ENCODE measurements at regions not wholly inside any gene's neighbourhood (a gene's known extent, or its start where the extent isn't known, plus 50 kb on each side); places are given as distances from the start of the nearest gene placed in this dataset.

DNA sequence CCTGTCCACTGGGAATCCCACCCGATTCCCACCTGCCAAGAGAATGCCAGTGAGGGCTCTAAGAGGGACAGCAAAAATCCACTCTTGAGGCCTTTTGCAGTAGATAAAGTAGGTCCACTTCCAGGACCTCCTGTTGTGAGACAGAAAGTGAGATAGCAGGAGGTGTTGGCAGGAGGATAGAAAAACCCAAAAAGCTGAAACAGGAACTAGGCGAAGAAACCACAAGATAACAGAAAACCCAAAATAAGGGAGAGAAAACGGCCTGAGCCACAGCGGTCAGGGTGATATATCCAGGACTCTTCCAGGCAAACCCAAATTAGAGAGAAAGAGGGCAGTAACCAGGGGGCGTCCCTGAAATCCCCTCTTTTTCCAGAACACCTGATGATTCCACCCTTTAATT is 79.7 kb upstream of the LINC01488 start:
- no peaks in the 10 kb centered on the region for H4K20me1 ChIP-seq (ENCODE audit: insufficient read depth)
- RAD21 ChIA-PET (ENCODE audit: low non-redundant PET in 1 of 2, low total read pairs in 2 of 2, uncharacterized antibody in 2 of 2, unreplicated experiment in 2 of 2), result no interaction called here
- no peaks in the 10 kb centered on the region for H3K9me2 ChIP-seq (ENCODE audit: insufficient read depth)
- no peak overlapping the region for H3K27ac ChIP-seq (ENCODE audit: low read depth, low read length)
- H3K4me1 ChIP-seq (ENCODE audit: control insufficient read depth in 1 of 2, insufficient read depth in 2 of 2, low read length in 2 of 2), result peaks cover 0 to 12% of the 10 kb centered on the region in 2 experiments; a peak in 1 of 4 replicates
- H3K4me3 ChIP-seq (replicated peaks in 1 of 2; ENCODE audit: low read depth in 1 of 2, low read length in 2 of 2), result no peak overlapping the region
- no peaks in the 10 kb centered on the region; a peak in 1 of 4 replicates for H3K9me3 ChIP-seq (ENCODE audit: control insufficient read depth in 1 of 2, insufficient read depth in 1 of 2, low read depth in 1 of 2, low read length in 2 of 2)
- TF ChIP-seq ZNF274 (IDR thresholded peaks at IDR 0.05; ENCODE audit: low read depth, low read length) (no peak), YY1 (IDR thresholded peaks at IDR 0.05; ENCODE audit: extremely low read depth, insufficient replicate concordance, low read depth, low read length) (no peak), REST (IDR thresholded peaks at IDR 0.05; ENCODE audit: low read depth) (no peak), POLR2AphosphoS5 (IDR thresholded peaks at IDR 0.05; ENCODE audit: low read depth, low read length) (no peak), RAD21 (IDR thresholded peaks at IDR 0.05; ENCODE audit: low read depth) (no peak), SIN3A (IDR thresholded peaks at IDR 0.05; ENCODE audit: low read depth) (no peak), CEBPB (IDR thresholded peaks at IDR 0.05; ENCODE audit: low read depth) (no peak), CBX3 (IDR thresholded peaks at IDR 0.05; ENCODE audit: low read depth) (no peak), ELF1 (IDR thresholded peaks at IDR 0.05; ENCODE audit: borderline replicate concordance, low read depth) (no peak), SRF (IDR thresholded peaks at IDR 0.05; ENCODE audit: low read depth) (no peak)
- TF ChIP-seq, protein P1, sequence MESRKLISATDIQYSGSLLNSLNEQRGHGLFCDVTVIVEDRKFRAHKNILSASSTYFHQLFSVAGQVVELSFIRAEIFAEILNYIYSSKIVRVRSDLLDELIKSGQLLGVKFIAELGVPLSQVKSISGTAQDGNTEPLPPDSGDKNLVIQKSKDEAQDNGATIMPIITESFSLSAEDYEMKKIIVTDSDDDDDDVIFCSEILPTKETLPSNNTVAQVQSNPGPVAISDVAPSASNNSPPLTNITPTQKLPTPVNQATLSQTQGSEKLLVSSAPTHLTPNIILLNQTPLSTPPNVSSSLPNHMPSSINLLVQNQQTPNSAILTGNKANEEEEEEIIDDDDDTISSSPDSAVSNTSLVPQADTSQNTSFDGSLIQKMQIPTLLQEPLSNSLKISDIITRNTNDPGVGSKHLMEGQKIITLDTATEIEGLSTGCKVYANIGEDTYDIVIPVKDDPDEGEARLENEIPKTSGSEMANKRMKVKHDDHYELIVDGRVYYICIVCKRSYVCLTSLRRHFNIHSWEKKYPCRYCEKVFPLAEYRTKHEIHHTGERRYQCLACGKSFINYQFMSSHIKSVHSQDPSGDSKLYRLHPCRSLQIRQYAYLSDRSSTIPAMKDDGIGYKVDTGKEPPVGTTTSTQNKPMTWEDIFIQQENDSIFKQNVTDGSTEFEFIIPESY (IDR thresholded peaks at IDR 0.05; ENCODE audit: extremely low read depth, insufficient replicate concordance, low read length), result no peak
- intact Hi-C loops (cut with micrococcal nuclease), result no loop called here
- no peak overlapping the region for H3K4me2 ChIP-seq (ENCODE audit: low read length)
- no peak overlapping the region for H2AFZ ChIP-seq (ENCODE audit: low read depth, low read length, poor library complexity, severe bottlenecking)
- no peak for ATAC-seq
- no peaks in the 10 kb centered on the region for H3K27me3 ChIP-seq (ENCODE audit: insufficient read depth, low read length)
- H3K36me3 ChIP-seq (ENCODE audit: control insufficient read depth in 1 of 2, insufficient read depth in 2 of 2, low read length in 2 of 2), result no peaks in the 10 kb centered on the region
- no TSS peak for BruUV-seq (replicated peaks)
- CTCF ChIA-PET, result no interaction called here
- DNase-seq (ENCODE audit: low read depth, low spot score), result no peak
- POLR2A ChIA-PET, result no interaction called here
- H3K79me2 ChIP-seq (ENCODE audit: insufficient read depth, low read length), result no peaks in the 10 kb centered on the region
- no peak overlapping the region for H3K9ac ChIP-seq (ENCODE audit: low read length)
